Endothelial cell of umbilical vein (primary cell): ENCODE measurements at regions not wholly inside any gene's neighbourhood (a gene's known extent, or its start where the extent isn't known, plus 50 kb on each side); places are given as distances from the start of the nearest gene placed in this dataset.

Experiments
- BruUV-seq: library from RNA; stranded (reverse); fragments of 400-500 nt; replicated peaks from 2 replicates; lab custom pipeline; 2021; lab: Mats Ljungman, UMichigan
- CTCF ChIA-PET: fragments of 300-600, 350-600 bp; sonication (Branson Sonifier 250); formaldehyde crosslinking; loops from one replicate; lab custom pipeline; 2021; ENCODE audit warnings: antibody characterized with exemption, inconsistent platforms; lab: Charles Lee
- POLR2A ChIA-PET: fragments of 300-600, 350-600 bp; sonication (Branson Sonifier 250); formaldehyde crosslinking; loops from one replicate; lab custom pipeline; 2021; ENCODE audit warnings: antibody characterized with exemption, inconsistent platforms; lab: Charles Lee
- DNase-seq: peaks from one replicate; pipeline ENCODE4 v3.0.0-alpha.2; 2011; ENCODE audit warnings: low read depth, low spot score
- FAIRE-seq: peaks from 2 replicates; lab custom pipeline; 2011; peaks lifted over from hg19 to GRCh38; lab: Jason Lieb, UNC
- H2AFZ ChIP-seq: 2 replicates; pipeline ENCODE4 v1.6.0; 2012; ENCODE audit warnings: low read depth, low read length, control low read depth, inconsistent platforms
- H3K27ac ChIP-seq: 2 replicates; pipeline ENCODE4 v1.5.1; 2011; ENCODE audit warnings: low read depth, mild to moderate bottlenecking, control low read depth, low read length, moderate library complexity; ENCODE audit not compliant: insufficient read depth
- H3K27me3 ChIP-seq, 2 experiments: 2 replicates each; pipeline versions ENCODE4 v1.6.0 to v1.6.1; 2011; ENCODE audit warnings: low read length in 2 of 2, mixed read lengths in 1 of 2; ENCODE audit not compliant: control insufficient read depth in 2 of 2, insufficient read depth in 2 of 2
- H3K36me3 ChIP-seq, 2 experiments: 2 replicates in 1 of 2; 3 replicates in 1 of 2; pipeline ENCODE4 v1.5.1; 2011; ENCODE audit warnings: low read length in 2 of 2, mild to moderate bottlenecking in 1 of 2, moderate library complexity in 1 of 2; ENCODE audit not compliant: control insufficient read depth in 2 of 2, insufficient read depth in 2 of 2; ENCODE audit errors: extremely low read depth in 1 of 2
- H3K4me1 ChIP-seq: 3 replicates; pipeline ENCODE4 v1.5.1; 2011; ENCODE audit warnings: mild to moderate bottlenecking, low read length; ENCODE audit not compliant: control insufficient read depth, insufficient read depth; ENCODE audit errors: extremely low read depth
- H3K4me2 ChIP-seq: 2 replicates; pipeline ENCODE4 v1.6.1; 2011; ENCODE audit warnings: low read length, control low read depth, mixed read lengths; ENCODE audit not compliant: insufficient read depth
- H3K4me3 ChIP-seq, 3 experiments: fragments of 200-600 bp in 1 of 3; sonication (generic), shearing (Covaris generic) in 1 of 3; replicated peaks in 1 of 3; 2 replicates each; pipeline ENCODE4 v1.5.1; 2011 to 2016; ENCODE audit warnings: control low read depth in 3 of 3, low read length in 3 of 3, mild to moderate bottlenecking in 2 of 3, inconsistent platforms in 1 of 3, low read depth in 1 of 3, moderate library complexity in 1 of 3; ENCODE audit not compliant: insufficient read depth in 1 of 3
- H3K79me2 ChIP-seq: 2 replicates; pipeline ENCODE4 v1.6.0; 2012; ENCODE audit warnings: low read length, inconsistent platforms; ENCODE audit not compliant: control insufficient read depth, insufficient read depth
- H3K9ac ChIP-seq: replicated peaks from 2 replicates; pipeline ENCODE3; 2011; ENCODE audit warnings: low read length, control low read depth; ENCODE audit not compliant: insufficient read depth; ENCODE audit errors: extremely low read depth
- H3K9me1 ChIP-seq: replicated peaks from 3 replicates; pipeline ENCODE4 v1.6.0; 2011; ENCODE audit warnings: mild to moderate bottlenecking, low read length; ENCODE audit not compliant: control insufficient read depth, insufficient read depth; ENCODE audit errors: extremely low read depth
- H3K9me3 ChIP-seq: replicated peaks from 2 replicates; pipeline ENCODE4 v1.5.1; 2012; ENCODE audit warnings: low read length, inconsistent platforms; ENCODE audit not compliant: control insufficient read depth, insufficient read depth
- H4K20me1 ChIP-seq: replicated peaks from 2 replicates; pipeline ENCODE3; 2011; ENCODE audit warnings: mild to moderate bottlenecking, low read length; ENCODE audit not compliant: control insufficient read depth, insufficient read depth; ENCODE audit errors: extremely low read depth
- EZH2 ChIP-seq: IDR thresholded peaks from 2 replicates; pipeline ENCODE4 v1.6.1; 2012; ENCODE audit warnings: borderline replicate concordance, low read depth, mild to moderate bottlenecking, moderate library complexity, low read length, inconsistent platforms; ENCODE audit not compliant: severe bottlenecking
- FOS ChIP-seq: IDR thresholded peaks from 2 replicates; pipeline ENCODE4 v1.6.1; 2011; ENCODE audit warnings: mild to moderate bottlenecking, low read length, moderate library complexity, borderline replicate concordance; ENCODE audit not compliant: insufficient read depth
- JUN ChIP-seq: IDR thresholded peaks from 2 replicates; pipeline ENCODE4 v1.6.1; 2011; ENCODE audit warnings: borderline replicate concordance, low read depth; ENCODE audit not compliant: insufficient read length, insufficient read depth
- MYC ChIP-seq: IDR thresholded peaks from one replicate; pipeline ENCODE4 v1.6.1; 2011; ENCODE audit warnings: mild to moderate bottlenecking, low read depth, low read length
- dilution Hi-C: fragments of 300-500 bp; cut with MboI; formaldehyde crosslinking; loops from one replicate; pipeline ENCODE4 v1.15.0; 2019; ENCODE audit warnings: low sequenced_read_pairs; ENCODE audit not compliant: extremely low pct_ligation_motif_present
- intact Hi-C: fragments of 100-400 bp; cut with micrococcal nuclease; formaldehyde crosslinking; loops from one replicate; pipeline ENCODE4 v1.10.0; 2022
- TF ChIP-seq, protein P1 (sequence below), 2 donors: IDR thresholded peaks; 1 replicate in 1 of 2; 2 replicates in 1 of 2; pipeline ENCODE4 v1.5.1; 2011; ENCODE audit warnings: low read length in 2 of 2, mild to moderate bottlenecking in 2 of 2, moderate library complexity in 2 of 2, control low read depth in 1 of 2, inconsistent platforms in 1 of 2, low read depth in 1 of 2; ENCODE audit not compliant: insufficient read depth in 1 of 2; ENCODE audit errors: extremely low read depth in 1 of 2
- TF ChIP-seq, protein P2 (sequence below): IDR thresholded peaks from 2 replicates; pipeline ENCODE4 v1.6.1; 2011; ENCODE audit not compliant: insufficient read depth, insufficient read length

DNA sequence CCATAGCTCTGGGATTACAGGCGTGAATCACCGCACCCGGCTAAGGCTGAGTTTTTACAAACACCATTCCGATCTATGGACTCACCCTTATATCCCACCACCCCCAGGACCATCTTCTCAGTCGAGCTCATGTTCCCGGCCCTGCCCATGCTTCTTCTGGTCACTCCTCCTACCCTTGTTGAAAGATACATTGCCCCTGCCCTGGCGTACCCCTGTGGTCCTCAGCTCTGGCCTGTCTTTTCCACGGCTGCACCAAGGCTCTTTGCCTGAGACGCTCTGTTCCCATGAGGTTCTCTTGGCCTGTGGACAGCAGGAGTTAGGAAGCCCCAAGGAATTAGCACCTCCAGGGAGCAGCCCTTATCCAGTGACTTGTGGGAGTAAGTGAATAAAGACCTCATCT lies 379.4 kb upstream of the TNRC6C start:
- intact Hi-C loops (no loop called here), dilution Hi-C loops (no loop called here)
- H3K27me3 ChIP-seq, result peaks cover 0 to 3% of the 10 kb centered on the region in 2 experiments
- no peaks in the 10 kb centered on the region for H4K20me1 ChIP-seq
- no peaks in the 10 kb centered on the region for H3K9me3 ChIP-seq
- ChIA-PET CTCF (no interaction called here), POLR2A (no interaction called here)
- H3K4me3 ChIP-seq, result no peak overlapping the region
- no TSS peak for BruUV-seq
- FAIRE-seq (no peak), DNase-seq (no peak)
- TF ChIP-seq FOS (no peak), MYC (no peak), EZH2 (no peak)
- TF ChIP-seq, protein P1, sequence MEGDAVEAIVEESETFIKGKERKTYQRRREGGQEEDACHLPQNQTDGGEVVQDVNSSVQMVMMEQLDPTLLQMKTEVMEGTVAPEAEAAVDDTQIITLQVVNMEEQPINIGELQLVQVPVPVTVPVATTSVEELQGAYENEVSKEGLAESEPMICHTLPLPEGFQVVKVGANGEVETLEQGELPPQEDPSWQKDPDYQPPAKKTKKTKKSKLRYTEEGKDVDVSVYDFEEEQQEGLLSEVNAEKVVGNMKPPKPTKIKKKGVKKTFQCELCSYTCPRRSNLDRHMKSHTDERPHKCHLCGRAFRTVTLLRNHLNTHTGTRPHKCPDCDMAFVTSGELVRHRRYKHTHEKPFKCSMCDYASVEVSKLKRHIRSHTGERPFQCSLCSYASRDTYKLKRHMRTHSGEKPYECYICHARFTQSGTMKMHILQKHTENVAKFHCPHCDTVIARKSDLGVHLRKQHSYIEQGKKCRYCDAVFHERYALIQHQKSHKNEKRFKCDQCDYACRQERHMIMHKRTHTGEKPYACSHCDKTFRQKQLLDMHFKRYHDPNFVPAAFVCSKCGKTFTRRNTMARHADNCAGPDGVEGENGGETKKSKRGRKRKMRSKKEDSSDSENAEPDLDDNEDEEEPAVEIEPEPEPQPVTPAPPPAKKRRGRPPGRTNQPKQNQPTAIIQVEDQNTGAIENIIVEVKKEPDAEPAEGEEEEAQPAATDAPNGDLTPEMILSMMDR (IDR thresholded peaks at IDR 0.05; ENCODE audit: extremely low read depth in 1 of 2, insufficient read depth in 1 of 2, low read depth in 1 of 2, low read length in 2 of 2), result no peak
- TF ChIP-seq, protein P2, sequence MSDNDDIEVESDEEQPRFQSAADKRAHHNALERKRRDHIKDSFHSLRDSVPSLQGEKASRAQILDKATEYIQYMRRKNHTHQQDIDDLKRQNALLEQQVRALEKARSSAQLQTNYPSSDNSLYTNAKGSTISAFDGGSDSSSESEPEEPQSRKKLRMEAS, result no peak
- no peaks in the 10 kb centered on the region for H3K36me3 ChIP-seq
- H3K4me1 ChIP-seq, result no peaks in the 10 kb centered on the region
- H3K79me2 ChIP-seq, result no peaks in the 10 kb centered on the region
- H3K27ac ChIP-seq, result no peak overlapping the region
- H3K9me1 ChIP-seq, result no peaks in the 10 kb centered on the region
- no peak overlapping the region for H3K4me2 ChIP-seq
- no peak overlapping the region for H3K9ac ChIP-seq
- H2AFZ ChIP-seq, result no peak overlapping the region

DNA sequence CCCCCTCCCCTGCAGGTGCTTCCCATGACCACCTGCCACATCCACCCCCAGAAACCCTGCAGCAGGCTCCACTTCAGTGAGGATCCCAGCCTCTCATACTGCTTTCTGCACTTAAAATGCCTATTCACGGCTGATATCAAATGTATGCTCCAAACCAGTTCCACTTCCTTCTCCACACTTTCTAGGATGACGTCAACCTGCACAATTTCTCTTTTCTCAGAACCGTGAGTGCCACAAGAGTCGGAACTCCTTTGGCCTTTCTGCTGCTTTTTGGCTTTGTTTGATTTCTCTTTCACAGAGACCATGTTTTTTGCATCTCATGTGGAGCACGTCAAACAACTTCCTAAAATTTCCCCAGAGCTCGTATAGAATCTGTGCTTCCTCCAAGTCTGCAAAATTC lies 378.8 kb upstream of the TNRC6C start:
- FAIRE-seq (no peak), DNase-seq (no peak)
- H3K27me3 ChIP-seq, result no peaks in the 10 kb centered on the region
- no peaks in the 10 kb centered on the region for H3K36me3 ChIP-seq
- no peaks in the 10 kb centered on the region for H3K4me1 ChIP-seq
- TF ChIP-seq JUN (no peak), MYC (no peak)
- no TSS peak for BruUV-seq
- no peaks in the 10 kb centered on the region for H3K79me2 ChIP-seq
- H3K9me1 ChIP-seq, result no peaks in the 10 kb centered on the region
- CTCF ChIA-PET, result no interaction called here
- H3K4me2 ChIP-seq, result no peak overlapping the region
- H3K9me3 ChIP-seq, result no peaks in the 10 kb centered on the region
- H3K4me3 ChIP-seq, result no peak overlapping the region
- POLR2A ChIA-PET, result no interaction called here
- intact Hi-C loops, result no loop called here
- H3K9ac ChIP-seq, result no peak overlapping the region
- no peaks in the 10 kb centered on the region for H4K20me1 ChIP-seq
- no peak overlapping the region for H2AFZ ChIP-seq
- no peak overlapping the region for H3K27ac ChIP-seq
- dilution Hi-C loops, result no loop called here
